DND-41 (cell line): ENCODE measurements at regions not wholly inside any gene's neighbourhood (a gene's known extent, or its start where the extent isn't known, plus 50 kb on each side); places are given as distances from the start of the nearest gene placed in this dataset.

Experiments used
- EZH2 ChIP-seq: IDR thresholded peaks from 3 replicates; pipeline ENCODE4 v1.6.1; 2012; ENCODE audit warnings: borderline replicate concordance, low read depth, mild to moderate bottlenecking, moderate library complexity, low read length, inconsistent platforms; ENCODE audit not compliant: severe bottlenecking
- TF ChIP-seq, protein P1 (sequence below): IDR thresholded peaks from 2 replicates; pipeline ENCODE4 v1.5.1; 2012; ENCODE audit warnings: borderline replicate concordance, low read length, moderate library complexity, mild to moderate bottlenecking; ENCODE audit not compliant: poor library complexity, severe bottlenecking; ENCODE audit errors: extremely low read depth

GRCh38 chr1:60705026-60705425 is 377.3 kb upstream of the NFIA start:
- TF ChIP-seq, protein P1, sequence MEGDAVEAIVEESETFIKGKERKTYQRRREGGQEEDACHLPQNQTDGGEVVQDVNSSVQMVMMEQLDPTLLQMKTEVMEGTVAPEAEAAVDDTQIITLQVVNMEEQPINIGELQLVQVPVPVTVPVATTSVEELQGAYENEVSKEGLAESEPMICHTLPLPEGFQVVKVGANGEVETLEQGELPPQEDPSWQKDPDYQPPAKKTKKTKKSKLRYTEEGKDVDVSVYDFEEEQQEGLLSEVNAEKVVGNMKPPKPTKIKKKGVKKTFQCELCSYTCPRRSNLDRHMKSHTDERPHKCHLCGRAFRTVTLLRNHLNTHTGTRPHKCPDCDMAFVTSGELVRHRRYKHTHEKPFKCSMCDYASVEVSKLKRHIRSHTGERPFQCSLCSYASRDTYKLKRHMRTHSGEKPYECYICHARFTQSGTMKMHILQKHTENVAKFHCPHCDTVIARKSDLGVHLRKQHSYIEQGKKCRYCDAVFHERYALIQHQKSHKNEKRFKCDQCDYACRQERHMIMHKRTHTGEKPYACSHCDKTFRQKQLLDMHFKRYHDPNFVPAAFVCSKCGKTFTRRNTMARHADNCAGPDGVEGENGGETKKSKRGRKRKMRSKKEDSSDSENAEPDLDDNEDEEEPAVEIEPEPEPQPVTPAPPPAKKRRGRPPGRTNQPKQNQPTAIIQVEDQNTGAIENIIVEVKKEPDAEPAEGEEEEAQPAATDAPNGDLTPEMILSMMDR, result no peak
- TF ChIP-seq EZH2, result no peak
